GM12878 (cell line): ENCODE measurements at regions not wholly inside any gene's neighbourhood (a gene's known extent, or its start where the extent isn't known, plus 50 kb on each side); places are given as distances from the start of the nearest gene placed in this dataset.

ENCODE experiments used
- ATAC-seq: fragments of 200-7000 bp; cut with Tn5 transposase; 3 replicates; pipeline ENCODE4 v1.9.1; 2020; ENCODE audit warnings: mild to moderate bottlenecking, moderate library complexity
- BruUV-seq: library from RNA; stranded (reverse); fragments of 400-500 nt; replicated peaks from 2 replicates; lab custom pipeline; 2021; lab: Mats Ljungman, UMichigan
- CTCF ChIA-PET: fragments of 300-600 bp; sonication (Branson Sonifier 250); formaldehyde crosslinking; extraction: SDS; loops from one replicate; lab custom pipeline; 2021; ENCODE audit warnings: inconsistent platforms; lab: Yijun Ruan, JAX
- POLR2A ChIA-PET: fragments of 350-600 bp; formaldehyde crosslinking; extraction: SDS; loops from one replicate; lab custom pipeline; 2021; ENCODE audit warnings: inconsistent platforms; lab: Charles Lee
- RAD21 ChIA-PET: fragments of 300-600 bp; sonication (Branson Sonifier 250); formaldehyde crosslinking; loops from one replicate; lab custom pipeline; 2023; ENCODE audit warnings: antibody characterized with exemption; ENCODE audit not compliant: unreplicated experiment; lab: Charles Lee
- SMC1A ChIA-PET: fragments of 300-600 bp; sonication (Branson Sonifier 250); formaldehyde crosslinking; loops from one replicate; lab custom pipeline; 2023; ENCODE audit not compliant: unreplicated experiment, uncharacterized antibody; lab: Charles Lee
- DNase-seq: peaks from one replicate; pipeline ENCODE4 v3.0.0-alpha.2; 2011; ENCODE audit warnings: low read depth, low spot score
- FAIRE-seq: peaks from 3 replicates; lab custom pipeline; 2011; peaks lifted over from hg19 to GRCh38; lab: Jason Lieb, UNC
- H2AFZ ChIP-seq: 2 replicates; pipeline ENCODE4 v1.6.0; 2011; ENCODE audit warnings: low read depth, low read length, control low read depth; ENCODE audit not compliant: control insufficient read depth
- H3K27ac ChIP-seq: 2 replicates; pipeline ENCODE4 v1.5.1; 2011; ENCODE audit warnings: control low read depth; ENCODE audit not compliant: control insufficient read depth, insufficient read depth
- H3K27me3 ChIP-seq, 2 experiments: replicated peaks in 1 of 2; 2 replicates each; pipeline versions ENCODE4 v1.6.0 to v1.6.1; 2011; ENCODE audit warnings: low read length in 1 of 2; ENCODE audit not compliant: control insufficient read depth in 2 of 2, insufficient read depth in 2 of 2
- H3K36me3 ChIP-seq, 2 experiments: 2 replicates each; pipeline ENCODE4 v1.5.1; 2011; ENCODE audit warnings: low read length in 1 of 2; ENCODE audit not compliant: control insufficient read depth in 2 of 2, insufficient read depth in 2 of 2
- H3K4me1 ChIP-seq: 2 replicates; pipeline ENCODE4 v1.6.1; 2011; ENCODE audit warnings: mild to moderate bottlenecking, low read length, moderate library complexity, mixed read lengths; ENCODE audit not compliant: control insufficient read depth, insufficient read depth
- H3K4me2 ChIP-seq: 2 replicates; pipeline ENCODE4 v1.6.0; 2011; ENCODE audit warnings: control low read depth; ENCODE audit not compliant: control insufficient read depth, insufficient read depth
- H3K4me3 ChIP-seq: fragments of 200-600 bp; sonication (generic); 2 replicates; pipeline ENCODE4 v1.5.1; 2016
- H3K79me2 ChIP-seq: 2 replicates; pipeline ENCODE4 v1.6.0; 2011; ENCODE audit warnings: low read length; ENCODE audit not compliant: control insufficient read depth, insufficient read depth
- H3K9ac ChIP-seq: 2 replicates; pipeline ENCODE4 v1.8.0; 2011; ENCODE audit warnings: low read length, control low read depth, mixed read lengths; ENCODE audit not compliant: control insufficient read depth, insufficient read depth
- H3K9me3 ChIP-seq: replicated peaks from 3 replicates; pipeline ENCODE4 v1.5.1; 2011; ENCODE audit warnings: mild to moderate bottlenecking, low read length; ENCODE audit not compliant: control insufficient read depth, insufficient read depth
- H4K20me1 ChIP-seq: 2 replicates; pipeline ENCODE4 v1.6.0; 2011; ENCODE audit not compliant: control insufficient read depth, insufficient read depth
- CHD1 ChIP-seq: IDR thresholded peaks from 2 replicates; pipeline ENCODE4 v1.6.1; 2012; ENCODE audit warnings: low read depth, low read length, improper control_type of control experiment
- FOS ChIP-seq: IDR thresholded peaks from 3 replicates; pipeline ENCODE4 v1.6.1; 2011; ENCODE audit warnings: borderline replicate concordance; ENCODE audit not compliant: insufficient read length; ENCODE audit errors: extremely low read depth
- JUNB ChIP-seq: IDR thresholded peaks from 2 replicates; pipeline ENCODE4 v1.6.1; 2016; ENCODE audit warnings: antibody characterized with exemption, mild to moderate bottlenecking
- RUNX3 ChIP-seq: IDR thresholded peaks from 2 replicates; pipeline ENCODE4 v1.6.1; 2012; ENCODE audit warnings: low read length, inconsistent platforms
- SUZ12 ChIP-seq: fragments of 200-600 bp; sonication (generic); IDR thresholded peaks from one replicate; pipeline ENCODE4 v1.6.1; 2018; ENCODE audit warnings: antibody characterized with exemption, mild to moderate bottlenecking; ENCODE audit not compliant: unreplicated experiment
- ZNF274 ChIP-seq: IDR thresholded peaks from one replicate; pipeline ENCODE4 v1.8.0; 2011; ENCODE audit not compliant: insufficient read length, insufficient read depth
- ZZZ3 ChIP-seq: IDR thresholded peaks from 2 replicates; pipeline ENCODE4 v1.6.1; 2011; ENCODE audit warnings: low read depth; ENCODE audit not compliant: control insufficient read depth, insufficient read length
- in situ Hi-C: fragments of 300-500 bp; cut with MboI; formaldehyde crosslinking; loops from 9 replicates; pipeline ENCODE4 v1.14.3; 2018; ENCODE audit warnings: mixed read lengths
- intact Hi-C: fragments of 100-400 bp; cut with micrococcal nuclease; formaldehyde crosslinking; loops from one replicate; pipeline ENCODE4 v1.14.2; 2022; ENCODE audit not compliant: unreplicated experiment
- TF ChIP-seq, protein P1 (sequence below): fragments of 150-350 bp; IDR thresholded peaks from 2 replicates; pipeline ENCODE4 v1.6.1; 2016; ENCODE audit warnings: low read depth, low read length
- TF ChIP-seq, protein P2 (sequence below): fragments of 450-650 bp; IDR thresholded peaks from 2 replicates; pipeline ENCODE4 v1.6.1; 2017; ENCODE audit warnings: borderline replicate concordance
- TF ChIP-seq, protein P3 (sequence below): fragments of 450-650 bp; IDR thresholded peaks from 2 replicates; pipeline ENCODE4 v1.6.1; 2017; ENCODE audit warnings: mild to moderate bottlenecking, moderate library complexity

DNA sequence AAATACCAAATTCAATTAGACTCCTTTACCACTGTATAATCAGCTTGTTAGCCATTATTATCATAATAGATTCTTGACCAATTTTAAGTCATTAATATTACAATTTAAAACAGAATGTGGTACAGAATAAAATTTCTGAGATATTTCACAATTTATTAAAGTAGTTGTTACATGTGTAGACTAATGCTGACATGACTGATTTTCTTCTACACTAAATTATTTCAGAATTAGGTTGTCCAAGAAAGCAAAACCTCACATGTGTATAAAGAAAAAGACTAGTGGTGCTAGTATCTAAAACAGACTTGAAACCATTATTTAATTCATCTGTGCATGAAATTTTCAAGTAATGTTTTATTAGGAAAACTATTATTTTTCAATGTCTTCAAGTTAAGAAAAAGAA, 79.2 kb upstream of the COL3A1 start:
- no TSS peak for BruUV-seq
- TF ChIP-seq RUNX3: no peak
- TF ChIP-seq, protein P1, sequence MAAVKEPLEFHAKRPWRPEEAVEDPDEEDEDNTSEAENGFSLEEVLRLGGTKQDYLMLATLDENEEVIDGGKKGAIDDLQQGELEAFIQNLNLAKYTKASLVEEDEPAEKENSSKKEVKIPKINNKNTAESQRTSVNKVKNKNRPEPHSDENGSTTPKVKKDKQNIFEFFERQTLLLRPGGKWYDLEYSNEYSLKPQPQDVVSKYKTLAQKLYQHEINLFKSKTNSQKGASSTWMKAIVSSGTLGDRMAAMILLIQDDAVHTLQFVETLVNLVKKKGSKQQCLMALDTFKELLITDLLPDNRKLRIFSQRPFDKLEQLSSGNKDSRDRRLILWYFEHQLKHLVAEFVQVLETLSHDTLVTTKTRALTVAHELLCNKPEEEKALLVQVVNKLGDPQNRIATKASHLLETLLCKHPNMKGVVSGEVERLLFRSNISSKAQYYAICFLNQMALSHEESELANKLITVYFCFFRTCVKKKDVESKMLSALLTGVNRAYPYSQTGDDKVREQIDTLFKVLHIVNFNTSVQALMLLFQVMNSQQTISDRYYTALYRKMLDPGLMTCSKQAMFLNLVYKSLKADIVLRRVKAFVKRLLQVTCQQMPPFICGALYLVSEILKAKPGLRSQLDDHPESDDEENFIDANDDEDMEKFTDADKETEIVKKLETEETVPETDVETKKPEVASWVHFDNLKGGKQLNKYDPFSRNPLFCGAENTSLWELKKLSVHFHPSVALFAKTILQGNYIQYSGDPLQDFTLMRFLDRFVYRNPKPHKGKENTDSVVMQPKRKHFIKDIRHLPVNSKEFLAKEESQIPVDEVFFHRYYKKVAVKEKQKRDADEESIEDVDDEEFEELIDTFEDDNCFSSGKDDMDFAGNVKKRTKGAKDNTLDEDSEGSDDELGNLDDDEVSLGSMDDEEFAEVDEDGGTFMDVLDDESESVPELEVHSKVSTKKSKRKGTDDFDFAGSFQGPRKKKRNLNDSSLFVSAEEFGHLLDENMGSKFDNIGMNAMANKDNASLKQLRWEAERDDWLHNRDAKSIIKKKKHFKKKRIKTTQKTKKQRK: no peak
- TF ChIP-seq, protein P2, sequence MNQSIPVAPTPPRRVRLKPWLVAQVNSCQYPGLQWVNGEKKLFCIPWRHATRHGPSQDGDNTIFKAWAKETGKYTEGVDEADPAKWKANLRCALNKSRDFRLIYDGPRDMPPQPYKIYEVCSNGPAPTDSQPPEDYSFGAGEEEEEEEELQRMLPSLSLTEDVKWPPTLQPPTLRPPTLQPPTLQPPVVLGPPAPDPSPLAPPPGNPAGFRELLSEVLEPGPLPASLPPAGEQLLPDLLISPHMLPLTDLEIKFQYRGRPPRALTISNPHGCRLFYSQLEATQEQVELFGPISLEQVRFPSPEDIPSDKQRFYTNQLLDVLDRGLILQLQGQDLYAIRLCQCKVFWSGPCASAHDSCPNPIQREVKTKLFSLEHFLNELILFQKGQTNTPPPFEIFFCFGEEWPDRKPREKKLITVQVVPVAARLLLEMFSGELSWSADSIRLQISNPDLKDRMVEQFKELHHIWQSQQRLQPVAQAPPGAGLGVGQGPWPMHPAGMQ: no peak
- no peak for TF ChIP-seq CHD1
- TF ChIP-seq JUNB: no peak
- TF ChIP-seq, protein P3, sequence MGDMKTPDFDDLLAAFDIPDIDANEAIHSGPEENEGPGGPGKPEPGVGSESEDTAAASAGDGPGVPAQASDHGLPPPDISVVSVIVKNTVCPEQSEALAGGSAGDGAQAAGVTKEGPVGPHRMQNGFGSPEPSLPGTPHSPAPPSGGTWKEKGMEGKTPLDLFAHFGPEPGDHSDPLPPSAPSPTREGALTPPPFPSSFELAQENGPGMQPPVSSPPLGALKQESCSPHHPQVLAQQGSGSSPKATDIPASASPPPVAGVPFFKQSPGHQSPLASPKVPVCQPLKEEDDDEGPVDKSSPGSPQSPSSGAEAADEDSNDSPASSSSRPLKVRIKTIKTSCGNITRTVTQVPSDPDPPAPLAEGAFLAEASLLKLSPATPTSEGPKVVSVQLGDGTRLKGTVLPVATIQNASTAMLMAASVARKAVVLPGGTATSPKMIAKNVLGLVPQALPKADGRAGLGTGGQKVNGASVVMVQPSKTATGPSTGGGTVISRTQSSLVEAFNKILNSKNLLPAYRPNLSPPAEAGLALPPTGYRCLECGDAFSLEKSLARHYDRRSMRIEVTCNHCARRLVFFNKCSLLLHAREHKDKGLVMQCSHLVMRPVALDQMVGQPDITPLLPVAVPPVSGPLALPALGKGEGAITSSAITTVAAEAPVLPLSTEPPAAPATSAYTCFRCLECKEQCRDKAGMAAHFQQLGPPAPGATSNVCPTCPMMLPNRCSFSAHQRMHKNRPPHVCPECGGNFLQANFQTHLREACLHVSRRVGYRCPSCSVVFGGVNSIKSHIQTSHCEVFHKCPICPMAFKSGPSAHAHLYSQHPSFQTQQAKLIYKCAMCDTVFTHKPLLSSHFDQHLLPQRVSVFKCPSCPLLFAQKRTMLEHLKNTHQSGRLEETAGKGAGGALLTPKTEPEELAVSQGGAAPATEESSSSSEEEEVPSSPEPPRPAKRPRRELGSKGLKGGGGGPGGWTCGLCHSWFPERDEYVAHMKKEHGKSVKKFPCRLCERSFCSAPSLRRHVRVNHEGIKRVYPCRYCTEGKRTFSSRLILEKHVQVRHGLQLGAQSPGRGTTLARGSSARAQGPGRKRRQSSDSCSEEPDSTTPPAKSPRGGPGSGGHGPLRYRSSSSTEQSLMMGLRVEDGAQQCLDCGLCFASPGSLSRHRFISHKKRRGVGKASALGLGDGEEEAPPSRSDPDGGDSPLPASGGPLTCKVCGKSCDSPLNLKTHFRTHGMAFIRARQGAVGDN: no peak
- no peak for TF ChIP-seq FOS
- no peak for TF ChIP-seq ZNF274
- TF ChIP-seq SUZ12: no peak
- TF ChIP-seq ZZZ3: no peak
- FAIRE-seq: no peak
- no peaks in the 10 kb centered on the region for H3K36me3 ChIP-seq
- H3K4me3 ChIP-seq: no peak overlapping the region
- no peak overlapping the region for H3K9ac ChIP-seq
- in situ Hi-C loops: no loop called here
- H3K27me3 ChIP-seq: no peaks in the 10 kb centered on the region
- no peaks in the 10 kb centered on the region for H3K4me1 ChIP-seq
- no peak overlapping the region for H2AFZ ChIP-seq
- no peak overlapping the region for H3K4me2 ChIP-seq
- ChIA-PET CTCF (no interaction called here), RAD21 (no interaction called here), POLR2A (no interaction called here), SMC1A (no interaction called here)
- intact Hi-C loops: no loop called here
- no peaks in the 10 kb centered on the region for H4K20me1 ChIP-seq
- H3K27ac ChIP-seq: no peak overlapping the region
- DNase-seq: no peak
- no peaks in the 10 kb centered on the region; the same call in 2 of the 3 replicates for H3K9me3 ChIP-seq
- ATAC-seq: no peak
- no peaks in the 10 kb centered on the region for H3K79me2 ChIP-seq
